GM10266 (cell line): ENCODE measurements at regions not wholly inside any gene's neighbourhood (a gene's known extent, or its start where the extent isn't known, plus 50 kb on each side); places are given as distances from the start of the nearest gene placed in this dataset.

Experiments
- DNase-seq: peaks from one replicate; pipeline ENCODE4 v3.0.0; 2012; ENCODE audit errors: extremely low spot score
- CTCF ChIP-seq: IDR thresholded peaks from 2 replicates; pipeline ENCODE4 v1.5.1; 2012; ENCODE audit warnings: mild to moderate bottlenecking, low read depth; ENCODE audit not compliant: control insufficient read depth, insufficient read depth; ENCODE audit errors: missing control alignments

- no peak for DNase-seq
- TF ChIP-seq CTCF: no peak
These were observed 1040.0 kb downstream of the FAT4 start for GRCh38 chr4:126354784-126355183.

GRCh38 chr4:126358041-126358440 lies 1043.3 kb downstream of the FAT4 start:
- no peak for TF ChIP-seq CTCF
- no peak for DNase-seq

GRCh38 chr4:126361287-126361686 lies 1046.5 kb downstream of the FAT4 start:
- TF ChIP-seq CTCF: no peak
- DNase-seq: no peak

- TF ChIP-seq CTCF: no peak
- DNase-seq: no peak
These were observed 1049.7 kb downstream of the FAT4 start for GRCh38 chr4:126364311-126364911.

- DNase-seq: no peak
- no peak for TF ChIP-seq CTCF
These were observed 1054.3 kb downstream of the FAT4 start for GRCh38 chr4:126369076-126369475.

GRCh38 chr4:126372634-126373033 lies 1057.9 kb downstream of the FAT4 start:
- DNase-seq: no peak
- TF ChIP-seq CTCF: no peak

GRCh38 chr4:126375462-126376054 lies 1060.8 kb downstream of the FAT4 start:
- TF ChIP-seq CTCF: no peak
- no peak for DNase-seq
